T47D (cell line): ENCODE measurements at regions not wholly inside any gene's neighbourhood (a gene's known extent, or its start where the extent isn't known, plus 50 kb on each side); places are given as distances from the start of the nearest gene placed in this dataset.

Source experiments
- DNase-seq, 2 experiments: peaks; one replicate each; pipeline versions ENCODE4 v3.0.0 to v3.0.0-alpha.2; 2011 to 2012; ENCODE audit warnings: low read depth in 1 of 2, low spot score in 1 of 2
- JUND ChIP-seq: IDR thresholded peaks from 2 replicates; pipeline ENCODE4 v1.6.1; 2012; ENCODE audit warnings: low read depth
- in situ Hi-C: cut with HindIII; loops from 2 replicates; pipeline ENCODE4 v1.10.0; 2016; ENCODE audit warnings: low sequenced_read_pairs, low pct_unique_long_range_greater_than_20kb

GRCh38 chr5:172565931-172566665, 75.0 kb upstream of the NEURL1B start:
- in situ Hi-C loops: no loop called here
- TF ChIP-seq JUND: no peak
- no peak for DNase-seq

DNA sequence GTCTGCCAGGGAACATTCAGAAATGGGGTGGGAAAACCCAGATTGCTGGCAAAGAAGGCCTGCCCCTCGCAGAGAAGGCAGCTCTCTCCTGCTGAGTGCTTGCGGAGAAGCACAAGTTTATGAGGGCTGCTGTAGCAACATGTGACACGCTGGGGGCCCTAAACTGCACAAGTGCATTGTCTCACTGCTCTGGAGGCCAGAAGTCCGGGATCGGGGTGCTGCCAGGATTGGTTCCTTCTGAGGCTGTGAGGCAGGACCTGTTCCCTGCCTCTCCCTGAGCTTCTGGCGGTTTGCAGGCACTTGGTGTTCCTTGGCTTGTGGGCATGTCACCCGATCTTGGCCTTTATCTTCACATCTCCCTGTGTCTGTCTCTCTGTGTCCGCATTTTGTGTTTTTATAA, 75.6 kb upstream of the NEURL1B start:
- no peak for TF ChIP-seq JUND
- no peak for DNase-seq
- in situ Hi-C loops: no loop called here

GRCh38 chr5:172564883-172565282, 76.2 kb upstream of the NEURL1B start:
- in situ Hi-C loops: no loop called here
- DNase-seq: no peak
- no peak for TF ChIP-seq JUND

DNA sequence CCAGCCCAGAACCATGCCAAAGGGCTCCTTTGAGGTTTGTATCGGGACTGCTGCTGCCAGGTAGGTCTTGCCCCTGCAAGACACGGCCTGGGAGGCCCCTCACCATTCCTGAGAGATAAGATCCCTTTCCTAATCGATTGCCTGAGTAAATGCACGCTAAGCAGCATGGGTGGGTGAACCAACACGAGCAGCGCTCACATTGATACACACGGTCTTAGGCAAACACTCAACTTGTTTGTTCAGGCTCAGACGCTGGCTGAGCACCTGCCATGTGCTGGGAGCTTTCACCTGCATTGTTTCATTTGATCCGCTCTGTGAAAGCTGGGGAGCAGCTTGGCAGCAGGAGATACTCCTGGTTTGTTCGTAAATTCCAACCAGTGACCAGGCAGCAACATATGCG, 76.9 kb upstream of the NEURL1B start:
- no peak for TF ChIP-seq JUND
- in situ Hi-C loops: no loop called here
- peak; percentile 43 to 45 for DNase-seq

- TF ChIP-seq JUND: no peak
- in situ Hi-C loops: no loop called here
- no peak for DNase-seq
Measured at GRCh38 chr5:172562443-172562842, 78.6 kb upstream of the NEURL1B start.

DNA sequence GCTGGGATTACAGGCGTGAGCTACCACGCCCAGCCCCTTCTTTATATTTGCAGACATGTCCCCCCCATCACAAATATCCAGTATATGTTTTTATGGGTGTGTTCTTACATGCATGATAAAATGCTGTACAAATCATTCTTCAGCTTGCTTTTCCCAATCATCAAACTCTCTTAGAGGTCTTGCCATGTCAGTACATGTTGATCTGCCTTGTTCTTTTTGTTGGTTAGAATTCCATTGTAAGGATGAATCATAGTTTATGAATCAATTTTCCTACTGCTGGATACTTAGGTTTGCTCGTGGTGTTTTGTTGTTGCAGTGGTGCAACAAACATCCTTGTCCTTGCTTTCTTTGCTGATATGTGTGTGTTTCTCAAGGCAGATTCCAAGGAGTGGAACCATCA, 79.9 kb upstream of the NEURL1B start:
- no peak for TF ChIP-seq JUND
- in situ Hi-C loops: no loop called here
- no peak for DNase-seq

DNA sequence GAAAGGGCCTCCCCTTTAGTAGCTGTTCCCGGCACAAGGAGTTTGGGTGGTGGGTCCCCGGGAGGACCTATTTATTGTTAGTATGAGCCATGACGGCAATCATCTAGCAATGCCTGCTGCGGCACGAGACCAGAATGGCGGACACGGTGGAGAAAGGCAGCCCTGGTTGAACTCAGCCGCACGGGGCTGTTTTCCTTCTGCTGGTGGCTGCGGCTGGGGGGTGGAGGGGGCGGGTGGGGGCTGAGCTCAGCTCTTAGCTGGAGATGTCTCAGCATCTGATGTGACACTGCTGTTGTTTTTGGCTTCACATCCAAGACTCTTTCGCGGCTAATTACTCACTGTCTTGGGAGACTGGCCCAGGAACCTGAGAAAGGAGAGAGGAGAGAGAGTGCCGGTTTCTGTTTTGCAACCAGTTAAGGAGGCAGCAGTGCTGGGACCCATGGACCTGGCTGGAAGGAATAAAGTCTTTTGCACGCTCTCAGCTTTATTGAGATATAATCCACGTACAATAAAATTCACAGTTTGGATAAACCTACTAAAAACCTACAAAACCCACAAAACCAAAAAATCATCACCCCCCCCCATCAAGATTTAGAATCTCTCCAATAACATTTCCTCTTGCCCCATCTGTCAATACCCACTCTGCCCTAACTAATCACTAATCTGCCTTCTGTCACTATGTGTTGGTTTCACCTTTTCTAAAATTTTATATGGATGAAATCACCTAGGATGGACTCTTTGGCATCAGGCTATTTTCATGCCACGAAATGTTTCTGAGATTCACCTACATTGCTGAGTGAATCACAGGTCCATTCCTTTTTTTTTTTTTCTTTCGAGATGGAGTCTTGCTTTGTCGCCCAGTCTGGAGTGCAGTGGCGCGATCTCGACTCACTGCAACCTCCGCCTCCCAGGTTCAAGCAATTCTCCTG, 81.8 kb upstream of the NEURL1B start:
- TF ChIP-seq JUND: no peak
- no peak for DNase-seq
- in situ Hi-C loops: no loop called here

GRCh38 chr5:172558076-172558976, 82.7 kb upstream of the NEURL1B start:
- in situ Hi-C loops: no loop called here
- no peak for TF ChIP-seq JUND
- no peak for DNase-seq

- in situ Hi-C loops: no loop called here
- TF ChIP-seq JUND: no peak
- no peak for DNase-seq
Measured at GRCh38 chr5:172556971-172557461, 84.0 kb upstream of the NEURL1B start.

GRCh38 chr5:172556262-172556661, 84.8 kb upstream of the NEURL1B start:
- DNase-seq: no peak
- no peak for TF ChIP-seq JUND
- in situ Hi-C loops: no loop called here

DNA sequence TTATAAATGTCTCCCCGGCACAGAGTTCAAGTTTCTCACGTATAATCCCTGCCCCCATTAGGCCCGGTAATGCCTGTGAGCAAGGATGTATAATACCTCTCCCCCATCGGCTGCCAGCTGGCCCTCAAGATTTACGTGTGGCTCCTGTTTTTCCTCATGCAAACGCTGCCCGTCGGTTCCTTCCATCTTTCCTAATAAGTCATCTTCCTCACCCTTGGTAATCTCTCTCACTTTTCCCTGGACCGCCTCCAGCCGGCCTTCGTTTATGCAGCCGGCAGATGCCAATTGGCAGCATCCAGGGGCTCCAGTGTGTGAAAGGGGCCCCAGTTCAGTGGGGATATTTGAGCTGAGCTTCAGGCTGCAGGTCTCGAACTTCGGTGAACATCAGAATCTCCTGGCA, 86.5 kb upstream of the NEURL1B start:
- in situ Hi-C loops: no loop called here
- TF ChIP-seq JUND: no peak
- DNase-seq: no peak

GRCh38 chr5:172553903-172554302, 87.2 kb upstream of the NEURL1B start:
- no peak for DNase-seq
- in situ Hi-C loops: no loop called here
- no peak for TF ChIP-seq JUND
